Endothelial cell of umbilical vein (primary cell): ENCODE measurements at regions not wholly inside any gene's neighbourhood (a gene's known extent, or its start where the extent isn't known, plus 50 kb on each side); places are given as distances from the start of the nearest gene placed in this dataset.

Source experiments
- BruUV-seq: library from RNA; stranded (reverse); fragments of 400-500 nt; replicated peaks from 2 replicates; lab custom pipeline; 2021; lab: Mats Ljungman, UMichigan
- CTCF ChIA-PET: fragments of 300-600, 350-600 bp; sonication (Branson Sonifier 250); formaldehyde crosslinking; loops from one replicate; lab custom pipeline; 2021; ENCODE audit warnings: antibody characterized with exemption, inconsistent platforms; lab: Charles Lee
- POLR2A ChIA-PET: fragments of 300-600, 350-600 bp; sonication (Branson Sonifier 250); formaldehyde crosslinking; loops from one replicate; lab custom pipeline; 2021; ENCODE audit warnings: antibody characterized with exemption, inconsistent platforms; lab: Charles Lee
- DNase-seq: peaks from one replicate; pipeline ENCODE4 v3.0.0-alpha.2; 2011; ENCODE audit warnings: low read depth, low spot score
- FAIRE-seq: peaks from 2 replicates; lab custom pipeline; 2011; peaks lifted over from hg19 to GRCh38; lab: Jason Lieb, UNC
- H2AFZ ChIP-seq: 2 replicates; pipeline ENCODE4 v1.6.0; 2012; ENCODE audit warnings: low read depth, low read length, control low read depth, inconsistent platforms
- H3K27ac ChIP-seq: 2 replicates; pipeline ENCODE4 v1.5.1; 2011; ENCODE audit warnings: low read depth, mild to moderate bottlenecking, control low read depth, low read length, moderate library complexity; ENCODE audit not compliant: insufficient read depth
- H3K27me3 ChIP-seq, 2 experiments: 2 replicates each; pipeline versions ENCODE4 v1.6.0 to v1.6.1; 2011; ENCODE audit warnings: low read length in 2 of 2, mixed read lengths in 1 of 2; ENCODE audit not compliant: control insufficient read depth in 2 of 2, insufficient read depth in 2 of 2
- H3K36me3 ChIP-seq, 2 experiments: 2 replicates in 1 of 2; 3 replicates in 1 of 2; pipeline ENCODE4 v1.5.1; 2011; ENCODE audit warnings: low read length in 2 of 2, mild to moderate bottlenecking in 1 of 2, moderate library complexity in 1 of 2; ENCODE audit not compliant: control insufficient read depth in 2 of 2, insufficient read depth in 2 of 2; ENCODE audit errors: extremely low read depth in 1 of 2
- H3K4me1 ChIP-seq: 3 replicates; pipeline ENCODE4 v1.5.1; 2011; ENCODE audit warnings: mild to moderate bottlenecking, low read length; ENCODE audit not compliant: control insufficient read depth, insufficient read depth; ENCODE audit errors: extremely low read depth
- H3K4me2 ChIP-seq: 2 replicates; pipeline ENCODE4 v1.6.1; 2011; ENCODE audit warnings: low read length, control low read depth, mixed read lengths; ENCODE audit not compliant: insufficient read depth
- H3K4me3 ChIP-seq, 3 experiments: fragments of 200-600 bp in 1 of 3; sonication (generic), shearing (Covaris generic) in 1 of 3; replicated peaks in 1 of 3; 2 replicates each; pipeline ENCODE4 v1.5.1; 2011 to 2016; ENCODE audit warnings: control low read depth in 3 of 3, low read length in 3 of 3, mild to moderate bottlenecking in 2 of 3, inconsistent platforms in 1 of 3, low read depth in 1 of 3, moderate library complexity in 1 of 3; ENCODE audit not compliant: insufficient read depth in 1 of 3
- H3K79me2 ChIP-seq: 2 replicates; pipeline ENCODE4 v1.6.0; 2012; ENCODE audit warnings: low read length, inconsistent platforms; ENCODE audit not compliant: control insufficient read depth, insufficient read depth
- H3K9ac ChIP-seq: replicated peaks from 2 replicates; pipeline ENCODE3; 2011; ENCODE audit warnings: low read length, control low read depth; ENCODE audit not compliant: insufficient read depth; ENCODE audit errors: extremely low read depth
- H3K9me1 ChIP-seq: replicated peaks from 3 replicates; pipeline ENCODE4 v1.6.0; 2011; ENCODE audit warnings: mild to moderate bottlenecking, low read length; ENCODE audit not compliant: control insufficient read depth, insufficient read depth; ENCODE audit errors: extremely low read depth
- H3K9me3 ChIP-seq: replicated peaks from 2 replicates; pipeline ENCODE4 v1.5.1; 2012; ENCODE audit warnings: low read length, inconsistent platforms; ENCODE audit not compliant: control insufficient read depth, insufficient read depth
- H4K20me1 ChIP-seq: replicated peaks from 2 replicates; pipeline ENCODE3; 2011; ENCODE audit warnings: mild to moderate bottlenecking, low read length; ENCODE audit not compliant: control insufficient read depth, insufficient read depth; ENCODE audit errors: extremely low read depth
- EZH2 ChIP-seq: IDR thresholded peaks from 2 replicates; pipeline ENCODE4 v1.6.1; 2012; ENCODE audit warnings: borderline replicate concordance, low read depth, mild to moderate bottlenecking, moderate library complexity, low read length, inconsistent platforms; ENCODE audit not compliant: severe bottlenecking
- FOS ChIP-seq: IDR thresholded peaks from 2 replicates; pipeline ENCODE4 v1.6.1; 2011; ENCODE audit warnings: mild to moderate bottlenecking, low read length, moderate library complexity, borderline replicate concordance; ENCODE audit not compliant: insufficient read depth
- GATA2 ChIP-seq: IDR thresholded peaks from 2 replicates; pipeline ENCODE4 v1.7.0; 2011; ENCODE audit warnings: low read depth, mild to moderate bottlenecking, moderate library complexity, mixed read lengths, low read length; ENCODE audit not compliant: insufficient read length, insufficient read depth
- JUN ChIP-seq: IDR thresholded peaks from 2 replicates; pipeline ENCODE4 v1.6.1; 2011; ENCODE audit warnings: borderline replicate concordance, low read depth; ENCODE audit not compliant: insufficient read length, insufficient read depth
- MYC ChIP-seq: IDR thresholded peaks from one replicate; pipeline ENCODE4 v1.6.1; 2011; ENCODE audit warnings: mild to moderate bottlenecking, low read depth, low read length
- POLR2A ChIP-seq: IDR thresholded peaks from 2 replicates; pipeline ENCODE4 v1.6.1; 2012; ENCODE audit warnings: low read depth, mild to moderate bottlenecking, control low read depth, low read length
- POLR2AphosphoS5 ChIP-seq: IDR thresholded peaks from 2 replicates; pipeline ENCODE4 v1.6.1; 2012; ENCODE audit warnings: low read depth, mild to moderate bottlenecking, control low read depth, low read length, moderate library complexity; ENCODE audit not compliant: insufficient read depth
- dilution Hi-C: fragments of 300-500 bp; cut with MboI; formaldehyde crosslinking; loops from one replicate; pipeline ENCODE4 v1.15.0; 2019; ENCODE audit warnings: low sequenced_read_pairs; ENCODE audit not compliant: extremely low pct_ligation_motif_present
- intact Hi-C: fragments of 100-400 bp; cut with micrococcal nuclease; formaldehyde crosslinking; loops from one replicate; pipeline ENCODE4 v1.10.0; 2022
- TF ChIP-seq, protein P1 (sequence below), 2 donors: IDR thresholded peaks; 1 replicate in 1 of 2; 2 replicates in 1 of 2; pipeline ENCODE4 v1.5.1; 2011; ENCODE audit warnings: low read length in 2 of 2, mild to moderate bottlenecking in 2 of 2, moderate library complexity in 2 of 2, control low read depth in 1 of 2, inconsistent platforms in 1 of 2, low read depth in 1 of 2; ENCODE audit not compliant: insufficient read depth in 1 of 2; ENCODE audit errors: extremely low read depth in 1 of 2
- TF ChIP-seq, protein P2 (sequence below): IDR thresholded peaks from 2 replicates; pipeline ENCODE4 v1.6.1; 2011; ENCODE audit not compliant: insufficient read depth, insufficient read length

DNA sequence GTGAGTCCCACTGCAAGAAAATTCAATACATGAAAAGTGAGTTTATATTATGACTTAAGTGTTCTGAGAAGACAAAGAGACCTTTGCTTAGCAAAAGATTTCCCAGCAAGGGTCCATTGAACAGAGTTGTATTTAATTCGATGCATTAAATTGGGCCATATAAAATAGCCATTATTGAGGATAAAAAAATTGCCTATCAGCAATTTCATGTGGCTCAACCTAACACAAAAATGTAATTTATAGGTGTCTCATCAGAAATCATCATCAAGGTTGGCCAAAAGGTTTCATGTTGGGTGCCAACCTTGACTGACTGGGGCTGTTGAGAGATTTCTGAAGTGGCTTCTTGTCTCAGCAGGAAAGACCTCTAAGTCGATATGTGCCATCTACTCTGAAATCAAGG lies 84.8 kb upstream of the TOX3 start:
- H3K9me3 ChIP-seq: peaks cover 4% of the 10 kb centered on the region
- intact Hi-C loops (no loop called here), dilution Hi-C loops (no loop called here)
- no peaks in the 10 kb centered on the region for H3K9me1 ChIP-seq
- H3K27me3 ChIP-seq: no peaks in the 10 kb centered on the region
- ChIA-PET POLR2A (no interaction called here), CTCF (no interaction called here)
- H3K4me2 ChIP-seq: no peak overlapping the region
- H4K20me1 ChIP-seq: no peaks in the 10 kb centered on the region
- H3K27ac ChIP-seq: no peak overlapping the region
- H3K36me3 ChIP-seq: no peaks in the 10 kb centered on the region
- no peak overlapping the region for H3K9ac ChIP-seq
- DNase-seq: no peak
- FAIRE-seq: no peak
- no TSS peak for BruUV-seq
- H3K4me1 ChIP-seq: no peaks in the 10 kb centered on the region
- no peaks in the 10 kb centered on the region for H3K79me2 ChIP-seq
- H3K4me3 ChIP-seq: no peak overlapping the region
- no peak overlapping the region for H2AFZ ChIP-seq
- TF ChIP-seq MYC (no peak), POLR2A (no peak), POLR2AphosphoS5 (no peak), FOS (no peak), JUN (no peak), EZH2 (no peak), GATA2 (no peak)
- TF ChIP-seq, protein P1, sequence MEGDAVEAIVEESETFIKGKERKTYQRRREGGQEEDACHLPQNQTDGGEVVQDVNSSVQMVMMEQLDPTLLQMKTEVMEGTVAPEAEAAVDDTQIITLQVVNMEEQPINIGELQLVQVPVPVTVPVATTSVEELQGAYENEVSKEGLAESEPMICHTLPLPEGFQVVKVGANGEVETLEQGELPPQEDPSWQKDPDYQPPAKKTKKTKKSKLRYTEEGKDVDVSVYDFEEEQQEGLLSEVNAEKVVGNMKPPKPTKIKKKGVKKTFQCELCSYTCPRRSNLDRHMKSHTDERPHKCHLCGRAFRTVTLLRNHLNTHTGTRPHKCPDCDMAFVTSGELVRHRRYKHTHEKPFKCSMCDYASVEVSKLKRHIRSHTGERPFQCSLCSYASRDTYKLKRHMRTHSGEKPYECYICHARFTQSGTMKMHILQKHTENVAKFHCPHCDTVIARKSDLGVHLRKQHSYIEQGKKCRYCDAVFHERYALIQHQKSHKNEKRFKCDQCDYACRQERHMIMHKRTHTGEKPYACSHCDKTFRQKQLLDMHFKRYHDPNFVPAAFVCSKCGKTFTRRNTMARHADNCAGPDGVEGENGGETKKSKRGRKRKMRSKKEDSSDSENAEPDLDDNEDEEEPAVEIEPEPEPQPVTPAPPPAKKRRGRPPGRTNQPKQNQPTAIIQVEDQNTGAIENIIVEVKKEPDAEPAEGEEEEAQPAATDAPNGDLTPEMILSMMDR (IDR thresholded peaks at IDR 0.05; ENCODE audit: extremely low read depth in 1 of 2, insufficient read depth in 1 of 2, low read depth in 1 of 2, low read length in 2 of 2): no peak
- TF ChIP-seq, protein P2, sequence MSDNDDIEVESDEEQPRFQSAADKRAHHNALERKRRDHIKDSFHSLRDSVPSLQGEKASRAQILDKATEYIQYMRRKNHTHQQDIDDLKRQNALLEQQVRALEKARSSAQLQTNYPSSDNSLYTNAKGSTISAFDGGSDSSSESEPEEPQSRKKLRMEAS: no peak
